MM.1S (cell line): ENCODE measurements at regions not wholly inside any gene's neighbourhood (a gene's known extent, or its start where the extent isn't known, plus 50 kb on each side); places are given as distances from the start of the nearest gene placed in this dataset.
A peak's percentile ranks its signal among the peaks of the same experiment; 100 is the strongest.

Source experiments
- DNase-seq: peaks from one replicate; pipeline ENCODE4 v3.0.0-alpha.2; 2015
- H2AFZ ChIP-seq: fragments of 300-600 bp; sonication (generic); 2 replicates; pipeline ENCODE4 v1.6.0; 2016; ENCODE audit warnings: antibody characterized with exemption, low read length
- H3F3A ChIP-seq: fragments of 300-600 bp; sonication (generic); 2 replicates; pipeline ENCODE4 v1.6.1; 2016; ENCODE audit warnings: mild to moderate bottlenecking, antibody characterized with exemption, low read length, moderate library complexity, mixed read lengths; ENCODE audit not compliant: insufficient read depth
- H3K27ac ChIP-seq: fragments of 300-600 bp; sonication (generic); 2 replicates; pipeline ENCODE4 v1.5.1; 2016; ENCODE audit warnings: mild to moderate bottlenecking, low read length
- H3K27me3 ChIP-seq: fragments of 300-600 bp; sonication (generic); replicated peaks from 2 replicates; pipeline ENCODE4 v1.6.0; 2016; ENCODE audit warnings: low read length; ENCODE audit not compliant: insufficient read depth
- H3K36me3 ChIP-seq: fragments of 300-600 bp; sonication (generic); replicated peaks from 2 replicates; pipeline ENCODE4 v1.6.1; 2016; ENCODE audit warnings: mild to moderate bottlenecking, low read length, mixed read lengths; ENCODE audit not compliant: insufficient read depth
- H3K4me1 ChIP-seq: fragments of 300-600 bp; sonication (generic); 2 replicates; pipeline ENCODE4 v1.6.1; 2016; ENCODE audit warnings: low read length, mixed read lengths
- H3K4me2 ChIP-seq: fragments of 300-600 bp; sonication (generic); 2 replicates; pipeline ENCODE4 v1.6.0; 2016; ENCODE audit warnings: low read depth, low read length
- H3K4me3 ChIP-seq: fragments of 300-600 bp; sonication (generic); 2 replicates; pipeline ENCODE4 v1.5.1; 2016; ENCODE audit warnings: low read length, mixed read lengths
- H3K79me2 ChIP-seq: fragments of 300-600 bp; sonication (generic); 2 replicates; pipeline ENCODE4 v1.6.1; 2016; ENCODE audit warnings: mixed run types, low read length, mixed read lengths
- H3K9ac ChIP-seq: fragments of 300-600 bp; sonication (generic); 2 replicates; pipeline ENCODE4 v1.6.1; 2016; ENCODE audit warnings: low read length, mixed read lengths
- H3K9me2 ChIP-seq: fragments of 300-600 bp; sonication (generic); replicated peaks from 2 replicates; pipeline ENCODE4 v1.6.1; 2016; ENCODE audit warnings: mild to moderate bottlenecking, low read length, mixed read lengths; ENCODE audit not compliant: insufficient read depth
- H3K9me3 ChIP-seq: fragments of 300-600 bp; sonication (generic); replicated peaks from 2 replicates; pipeline ENCODE4 v1.6.1; 2016; ENCODE audit warnings: mild to moderate bottlenecking, low read length, mixed read lengths; ENCODE audit not compliant: insufficient read depth
- H4K20me1 ChIP-seq: fragments of 300-600 bp; sonication (generic); 2 replicates; pipeline ENCODE4 v1.6.1; 2016; ENCODE audit warnings: mild to moderate bottlenecking, low read length, moderate library complexity, mixed read lengths; ENCODE audit not compliant: insufficient read depth
- EZH2 ChIP-seq: fragments of 300-600 bp; sonication (generic); optimal IDR thresholded peaks from 2 replicates; pipeline ENCODE3; 2017; ENCODE audit warnings: low read depth, mild to moderate bottlenecking, antibody characterized with exemption, low read length, mixed read lengths
- EZH2phosphoT487 ChIP-seq: fragments of 300-600 bp; sonication (generic); IDR thresholded peaks from 2 replicates; pipeline ENCODE4 v1.6.1; 2018; ENCODE audit warnings: antibody characterized with exemption, low read length
- TF ChIP-seq, protein P1 (sequence below): fragments of 300-600 bp; sonication (generic); IDR thresholded peaks from 2 replicates; pipeline ENCODE4 v1.5.1; 2016; ENCODE audit warnings: antibody characterized with exemption, low read length, mixed read lengths

GRCh38 chr15:31871166-31871886, 159.0 kb upstream of the CHRNA7 start:
- Histone ChIP-seq H3F3A (no peaks in the 10 kb centered on the region), H4K20me1 (no peaks in the 10 kb centered on the region; the same call in 1 of the 2 replicates), H3K4me2 (peak overlapping the region; percentile 83), H3K9ac (peak overlapping the region; percentile 49; the same call in 1 of the 2 replicates), H3K4me3 (peak overlapping the region; percentile 61), H3K36me3 (no peaks in the 10 kb centered on the region), H3K4me1 (0 out of 2 replicates have a peak, but pooled peaks cover 3% of the 10 kb centered on the region), H2AFZ (peak overlapping the region; percentile 85), H3K79me2 (no peaks in the 10 kb centered on the region), H3K27ac (no peak overlapping the region), H3K27me3 (no peaks in the 10 kb centered on the region; the same call in 1 of the 2 replicates), H3K9me3 (no peaks in the 10 kb centered on the region), H3K9me2 (no peaks in the 10 kb centered on the region)
- TF ChIP-seq EZH2phosphoT487 (no peak), EZH2 (no peak)
- TF ChIP-seq, protein P1, sequence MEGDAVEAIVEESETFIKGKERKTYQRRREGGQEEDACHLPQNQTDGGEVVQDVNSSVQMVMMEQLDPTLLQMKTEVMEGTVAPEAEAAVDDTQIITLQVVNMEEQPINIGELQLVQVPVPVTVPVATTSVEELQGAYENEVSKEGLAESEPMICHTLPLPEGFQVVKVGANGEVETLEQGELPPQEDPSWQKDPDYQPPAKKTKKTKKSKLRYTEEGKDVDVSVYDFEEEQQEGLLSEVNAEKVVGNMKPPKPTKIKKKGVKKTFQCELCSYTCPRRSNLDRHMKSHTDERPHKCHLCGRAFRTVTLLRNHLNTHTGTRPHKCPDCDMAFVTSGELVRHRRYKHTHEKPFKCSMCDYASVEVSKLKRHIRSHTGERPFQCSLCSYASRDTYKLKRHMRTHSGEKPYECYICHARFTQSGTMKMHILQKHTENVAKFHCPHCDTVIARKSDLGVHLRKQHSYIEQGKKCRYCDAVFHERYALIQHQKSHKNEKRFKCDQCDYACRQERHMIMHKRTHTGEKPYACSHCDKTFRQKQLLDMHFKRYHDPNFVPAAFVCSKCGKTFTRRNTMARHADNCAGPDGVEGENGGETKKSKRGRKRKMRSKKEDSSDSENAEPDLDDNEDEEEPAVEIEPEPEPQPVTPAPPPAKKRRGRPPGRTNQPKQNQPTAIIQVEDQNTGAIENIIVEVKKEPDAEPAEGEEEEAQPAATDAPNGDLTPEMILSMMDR: no peak
- peak; percentile 7 for DNase-seq

DNA sequence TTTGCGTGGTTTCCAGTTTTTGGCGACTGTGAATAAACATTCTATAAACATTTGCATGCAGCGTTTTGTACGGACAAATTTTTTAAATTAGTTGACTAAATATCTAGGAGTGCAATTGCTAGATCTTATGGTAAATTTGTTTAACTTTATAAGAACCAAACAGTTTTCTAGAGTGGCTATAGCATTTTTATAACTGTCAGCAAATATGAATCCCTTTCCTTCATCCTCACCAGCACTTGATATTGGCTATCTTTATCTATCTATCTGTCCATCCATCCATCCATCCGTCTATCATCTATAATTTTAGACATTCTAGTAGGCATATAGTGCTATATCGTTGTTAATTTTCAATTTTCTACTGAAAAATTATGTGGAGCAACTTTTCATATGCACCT, 158.4 kb upstream of the CHRNA7 start:
- Histone ChIP-seq H3K79me2 (no peaks in the 10 kb centered on the region), H3K27me3 (no peaks in the 10 kb centered on the region; the same call in 1 of the 2 replicates), H3K4me2 (no peak overlapping the region), H3K4me3 (no peak overlapping the region), H3K27ac (no peak overlapping the region), H3F3A (no peaks in the 10 kb centered on the region), H3K36me3 (no peaks in the 10 kb centered on the region), H4K20me1 (no peaks in the 10 kb centered on the region; the same call in 1 of the 2 replicates), H3K9me3 (no peaks in the 10 kb centered on the region), H3K9me2 (no peaks in the 10 kb centered on the region), H2AFZ (no peak overlapping the region), H3K9ac (no peak overlapping the region), H3K4me1 (0 out of 2 replicates have a peak, but pooled peaks cover 3% of the 10 kb centered on the region)
- no peak for DNase-seq
- TF ChIP-seq EZH2 (no peak), EZH2phosphoT487 (no peak)
- TF ChIP-seq, protein P1: no peak

GRCh38 chr15:31887246-31887645, 143.1 kb upstream of the CHRNA7 start:
- no peak for TF ChIP-seq EZH2phosphoT487
- TF ChIP-seq EZH2: no peak
- TF ChIP-seq, protein P1: no peak
- no peaks in the 10 kb centered on the region for H3F3A ChIP-seq
- H3K27ac ChIP-seq: no peak overlapping the region
- H3K36me3 ChIP-seq: no peaks in the 10 kb centered on the region
- no peaks in the 10 kb centered on the region for H3K9me2 ChIP-seq
- H3K9me3 ChIP-seq: no peaks in the 10 kb centered on the region
- H3K4me3 ChIP-seq: no peak overlapping the region
- H3K9ac ChIP-seq: no peak overlapping the region
- H4K20me1 ChIP-seq: no peaks in the 10 kb centered on the region
- no peak overlapping the region for H3K4me2 ChIP-seq
- H3K27me3 ChIP-seq: no peaks in the 10 kb centered on the region
- no peaks in the 10 kb centered on the region for H3K79me2 ChIP-seq
- no peak for DNase-seq
- H2AFZ ChIP-seq: no peak overlapping the region
- no peaks in the 10 kb centered on the region for H3K4me1 ChIP-seq
